ENCODE measurements at regions not wholly inside any gene's neighbourhood (a gene's known extent, or its start where the extent isn't known, plus 50 kb on each side); places are given as distances from the start of the nearest gene placed in this dataset.

GRCh38 chr11:25902476-25902875 lies 429.5 kb upstream of the ANO3 start:
- Histone ChIP-seq H3K27me3 (ENCODE audit: insufficient read depth, low read length) (no peaks in the 10 kb centered on the region; the same call in 1 of the 2 replicates), H3K79me2 (ENCODE audit: control insufficient read depth, insufficient read depth, low read length, unreplicated experiment) (no peaks in the 10 kb centered on the region), H2AFZ (ENCODE audit: low read length, unreplicated experiment) (no peak overlapping the region), H3K4me3 (ENCODE audit: low read depth, low read length) (no peak overlapping the region), H3K4me1 (ENCODE audit: control insufficient read depth, insufficient read depth, low read length, unreplicated experiment) (no peaks in the 10 kb centered on the region), H3K27ac (ENCODE audit: low read depth, low read length) (no peak overlapping the region), H3K36me3 (ENCODE audit: insufficient read depth, low read length) (no peaks in the 10 kb centered on the region)

- Histone ChIP-seq H3K27me3 (ENCODE audit: insufficient read depth, low read length) (no peaks in the 10 kb centered on the region; the same call in 1 of the 2 replicates), H3K79me2 (ENCODE audit: control insufficient read depth, insufficient read depth, low read length, unreplicated experiment) (no peaks in the 10 kb centered on the region), H3K36me3 (ENCODE audit: insufficient read depth, low read length) (no peaks in the 10 kb centered on the region), H2AFZ (ENCODE audit: low read length, unreplicated experiment) (no peak overlapping the region), H3K27ac (ENCODE audit: low read depth, low read length) (no peak overlapping the region), H3K4me3 (ENCODE audit: low read depth, low read length) (no peak overlapping the region), H3K4me1 (ENCODE audit: control insufficient read depth, insufficient read depth, low read length, unreplicated experiment) (no peaks in the 10 kb centered on the region)
These were observed 423.2 kb upstream of the ANO3 start for GRCh38 chr11:25908726-25909125.

DNA sequence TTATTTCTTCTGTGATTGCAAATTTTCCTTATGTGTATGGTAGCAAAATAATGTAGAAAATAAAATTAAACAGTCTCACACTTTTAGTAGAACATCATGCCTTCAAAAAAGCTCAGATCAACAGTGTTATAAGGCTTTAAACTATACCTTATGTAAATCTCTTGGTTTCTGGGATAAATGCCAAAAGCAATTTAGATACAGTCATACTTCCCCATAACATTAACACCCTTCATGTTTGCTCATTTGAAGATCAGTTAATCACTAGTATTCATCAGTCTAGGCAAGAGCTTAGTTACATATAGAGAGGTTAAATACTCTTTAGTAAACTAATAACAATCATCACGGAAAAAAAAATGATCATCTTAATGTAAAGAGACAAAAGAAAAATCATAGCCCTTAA lies 421.8 kb upstream of the ANO3 start:
- Histone ChIP-seq H3K36me3 (ENCODE audit: insufficient read depth, low read length) (no peaks in the 10 kb centered on the region), H3K27ac (ENCODE audit: low read depth, low read length) (no peak overlapping the region), H2AFZ (ENCODE audit: low read length, unreplicated experiment) (no peak overlapping the region), H3K79me2 (ENCODE audit: control insufficient read depth, insufficient read depth, low read length, unreplicated experiment) (no peaks in the 10 kb centered on the region), H3K4me3 (ENCODE audit: low read depth, low read length) (no peak overlapping the region), H3K27me3 (ENCODE audit: insufficient read depth, low read length) (no peaks in the 10 kb centered on the region), H3K4me1 (ENCODE audit: control insufficient read depth, insufficient read depth, low read length, unreplicated experiment) (no peaks in the 10 kb centered on the region)

- no peaks in the 10 kb centered on the region for H3K79me2 ChIP-seq (ENCODE audit: control insufficient read depth, insufficient read depth, low read length, unreplicated experiment)
- no peaks in the 10 kb centered on the region for H3K4me1 ChIP-seq (ENCODE audit: control insufficient read depth, insufficient read depth, low read length, unreplicated experiment)
- H3K36me3 ChIP-seq (ENCODE audit: insufficient read depth, low read length), result no peaks in the 10 kb centered on the region
- no peak overlapping the region for H3K27ac ChIP-seq (ENCODE audit: low read depth, low read length)
- no peak overlapping the region for H3K4me3 ChIP-seq (ENCODE audit: low read depth, low read length)
- no peak overlapping the region for H2AFZ ChIP-seq (ENCODE audit: low read length, unreplicated experiment)
- H3K27me3 ChIP-seq (ENCODE audit: insufficient read depth, low read length), result peaks cover 7% of the 10 kb centered on the region
These were observed 411.6 kb upstream of the ANO3 start for GRCh38 chr11:25920356-25920755.

GRCh38 chr11:25924586-25924985 lies 407.3 kb upstream of the ANO3 start:
- Histone ChIP-seq H3K36me3 (ENCODE audit: insufficient read depth, low read length) (no peaks in the 10 kb centered on the region), H3K4me1 (ENCODE audit: control insufficient read depth, insufficient read depth, low read length, unreplicated experiment) (no peaks in the 10 kb centered on the region), H3K4me3 (ENCODE audit: low read depth, low read length) (no peak overlapping the region), H3K27ac (ENCODE audit: low read depth, low read length) (no peak overlapping the region), H3K79me2 (ENCODE audit: control insufficient read depth, insufficient read depth, low read length, unreplicated experiment) (no peaks in the 10 kb centered on the region), H3K27me3 (ENCODE audit: insufficient read depth, low read length) (peaks cover 37% of the 10 kb centered on the region), H2AFZ (ENCODE audit: low read length, unreplicated experiment) (no peak overlapping the region)

DNA sequence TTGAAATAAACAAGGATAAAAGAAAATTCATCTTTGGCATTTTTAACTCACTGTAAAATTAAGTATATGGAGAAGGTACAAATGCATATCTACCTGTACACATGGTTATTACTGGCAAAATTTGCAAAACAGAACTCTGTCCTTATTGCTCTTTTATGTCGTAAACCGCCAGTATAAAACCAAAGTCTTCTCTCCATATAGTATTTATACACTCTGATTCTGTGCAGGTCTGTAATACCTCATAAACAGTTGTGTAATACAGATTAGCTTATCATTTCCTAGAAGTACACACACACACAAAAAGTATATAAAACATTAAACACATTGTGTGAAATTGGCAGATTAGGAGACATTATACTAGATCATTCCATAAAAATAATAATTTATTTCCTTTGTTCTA lies 406.6 kb upstream of the ANO3 start:
- Histone ChIP-seq H3K27ac (ENCODE audit: low read depth, low read length) (no peak overlapping the region), H3K27me3 (ENCODE audit: insufficient read depth, low read length) (peaks cover 37% of the 10 kb centered on the region), H3K79me2 (ENCODE audit: control insufficient read depth, insufficient read depth, low read length, unreplicated experiment) (no peaks in the 10 kb centered on the region), H3K4me1 (ENCODE audit: control insufficient read depth, insufficient read depth, low read length, unreplicated experiment) (no peaks in the 10 kb centered on the region), H2AFZ (ENCODE audit: low read length, unreplicated experiment) (no peak overlapping the region), H3K36me3 (ENCODE audit: insufficient read depth, low read length) (no peaks in the 10 kb centered on the region), H3K4me3 (ENCODE audit: low read depth, low read length) (no peak overlapping the region)

DNA sequence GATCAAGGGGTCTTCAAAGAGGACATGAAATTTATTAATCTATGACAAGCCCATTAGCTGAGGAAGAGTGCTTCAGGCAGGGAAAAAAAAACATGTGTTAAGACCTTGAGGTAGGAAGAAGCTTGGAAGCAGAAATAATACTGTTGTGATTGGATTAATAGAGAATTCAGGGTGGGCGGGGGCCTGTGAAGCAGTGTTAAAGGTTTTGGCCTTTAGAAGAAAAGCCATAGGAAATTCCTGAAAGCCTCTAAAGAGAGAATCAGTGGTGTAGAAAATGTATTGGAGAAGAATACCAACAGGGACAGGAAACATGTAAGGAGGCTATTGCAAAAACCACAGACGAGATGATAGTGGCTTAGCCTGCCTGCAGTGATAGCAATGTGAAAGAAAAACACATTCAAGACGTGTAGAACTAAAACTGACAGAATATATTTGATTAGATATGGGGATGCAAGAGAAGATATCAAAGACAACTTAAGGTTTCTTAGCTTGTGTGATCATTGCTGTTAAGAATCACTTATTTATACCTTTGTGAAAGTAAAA lies 404.4 kb upstream of the ANO3 start:
- H3K36me3 ChIP-seq (ENCODE audit: insufficient read depth, low read length), result no peaks in the 10 kb centered on the region
- no peaks in the 10 kb centered on the region for H3K79me2 ChIP-seq (ENCODE audit: control insufficient read depth, insufficient read depth, low read length, unreplicated experiment)
- H2AFZ ChIP-seq (ENCODE audit: low read length, unreplicated experiment), result no peak overlapping the region
- H3K27me3 ChIP-seq (ENCODE audit: insufficient read depth, low read length), result peaks cover 37% of the 10 kb centered on the region
- no peak overlapping the region for H3K4me3 ChIP-seq (ENCODE audit: low read depth, low read length)
- no peaks in the 10 kb centered on the region for H3K4me1 ChIP-seq (ENCODE audit: control insufficient read depth, insufficient read depth, low read length, unreplicated experiment)
- no peak overlapping the region for H3K27ac ChIP-seq (ENCODE audit: low read depth, low read length)

GRCh38 chr11:25928076-25928475 lies 403.9 kb upstream of the ANO3 start:
- no peak overlapping the region for H3K27ac ChIP-seq (ENCODE audit: low read depth, low read length)
- peaks cover 37% of the 10 kb centered on the region for H3K27me3 ChIP-seq (ENCODE audit: insufficient read depth, low read length)
- no peaks in the 10 kb centered on the region for H3K4me1 ChIP-seq (ENCODE audit: control insufficient read depth, insufficient read depth, low read length, unreplicated experiment)
- H2AFZ ChIP-seq (ENCODE audit: low read length, unreplicated experiment), result no peak overlapping the region
- no peaks in the 10 kb centered on the region for H3K36me3 ChIP-seq (ENCODE audit: insufficient read depth, low read length)
- no peaks in the 10 kb centered on the region for H3K79me2 ChIP-seq (ENCODE audit: control insufficient read depth, insufficient read depth, low read length, unreplicated experiment)
- no peak overlapping the region for H3K4me3 ChIP-seq (ENCODE audit: low read depth, low read length)

DNA sequence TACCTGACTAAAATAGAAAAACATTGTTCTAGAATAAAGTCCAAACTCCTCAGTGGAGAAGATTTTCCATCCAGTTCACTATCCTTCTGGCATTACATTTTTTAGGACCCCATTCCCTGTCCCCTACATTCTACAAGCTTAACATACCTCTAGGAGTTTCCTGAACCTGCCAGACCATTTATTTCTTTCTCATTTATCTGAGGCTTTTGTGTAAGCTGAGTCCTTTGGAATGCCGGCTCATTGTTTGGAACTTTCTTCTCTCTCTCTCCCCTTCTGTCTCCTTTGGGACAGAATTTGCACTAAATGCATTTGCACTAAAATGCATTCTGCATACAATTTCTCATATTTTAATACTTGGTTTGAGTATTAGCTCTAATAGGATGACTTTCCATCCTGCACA lies 393.0 kb upstream of the ANO3 start:
- no peak overlapping the region for H3K4me3 ChIP-seq (ENCODE audit: low read depth, low read length)
- H3K27me3 ChIP-seq (ENCODE audit: insufficient read depth, low read length), result peaks cover 31% of the 10 kb centered on the region
- no peaks in the 10 kb centered on the region for H3K79me2 ChIP-seq (ENCODE audit: control insufficient read depth, insufficient read depth, low read length, unreplicated experiment)
- H3K27ac ChIP-seq (ENCODE audit: low read depth, low read length), result no peak overlapping the region
- H2AFZ ChIP-seq (ENCODE audit: low read length, unreplicated experiment), result no peak overlapping the region
- H3K36me3 ChIP-seq (ENCODE audit: insufficient read depth, low read length), result no peaks in the 10 kb centered on the region
- H3K4me1 ChIP-seq (ENCODE audit: control insufficient read depth, insufficient read depth, low read length, unreplicated experiment), result no peaks in the 10 kb centered on the region

- H3K27me3 ChIP-seq (ENCODE audit: insufficient read depth, low read length), result peaks cover 31% of the 10 kb centered on the region
These were observed 392.2 kb upstream of the ANO3 start for GRCh38 chr11:25939691-25940090.

DNA sequence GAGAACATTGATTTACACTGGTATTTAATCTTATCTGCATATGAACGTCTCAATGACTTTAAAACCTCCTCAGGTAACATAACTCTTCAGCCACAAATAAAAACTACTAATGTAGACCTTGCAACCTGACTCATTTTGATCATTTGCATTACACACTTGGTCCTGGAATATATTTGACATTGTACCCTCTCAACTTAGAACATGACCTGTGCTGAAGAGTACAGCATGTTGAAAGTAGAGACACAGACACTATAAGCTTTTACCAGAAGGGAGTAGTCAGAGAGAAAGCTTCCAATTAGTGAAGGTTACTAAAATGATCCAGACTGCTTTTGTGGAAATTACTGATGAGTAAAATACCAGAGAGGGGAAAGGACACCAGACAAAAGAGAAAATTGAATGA lies 390.6 kb upstream of the ANO3 start:
- Histone ChIP-seq H3K27ac (ENCODE audit: low read depth, low read length) (no peak overlapping the region), H3K27me3 (ENCODE audit: insufficient read depth, low read length) (peaks cover 31% of the 10 kb centered on the region), H3K4me3 (ENCODE audit: low read depth, low read length) (no peak overlapping the region), H3K79me2 (ENCODE audit: control insufficient read depth, insufficient read depth, low read length, unreplicated experiment) (no peaks in the 10 kb centered on the region), H3K36me3 (ENCODE audit: insufficient read depth, low read length) (no peaks in the 10 kb centered on the region), H2AFZ (ENCODE audit: low read length, unreplicated experiment) (no peak overlapping the region), H3K4me1 (ENCODE audit: control insufficient read depth, insufficient read depth, low read length, unreplicated experiment) (no peaks in the 10 kb centered on the region)

More at GRCh38 chr11:25939691-25940090, 392.2 kb upstream of the ANO3 start:
- H3K27ac ChIP-seq (ENCODE audit: low read depth, low read length), result no peak overlapping the region
- no peak overlapping the region for H2AFZ ChIP-seq (ENCODE audit: low read length, unreplicated experiment)
- no peaks in the 10 kb centered on the region for H3K4me1 ChIP-seq (ENCODE audit: control insufficient read depth, insufficient read depth, low read length, unreplicated experiment)
- H3K36me3 ChIP-seq (ENCODE audit: insufficient read depth, low read length), result no peaks in the 10 kb centered on the region
- no peak overlapping the region for H3K4me3 ChIP-seq (ENCODE audit: low read depth, low read length)
- H3K79me2 ChIP-seq (ENCODE audit: control insufficient read depth, insufficient read depth, low read length, unreplicated experiment), result no peaks in the 10 kb centered on the region
